ENCODE measurements at regions not wholly inside any gene's neighbourhood (a gene's known extent, or its start where the extent isn't known, plus 50 kb on each side); places are given as distances from the start of the nearest gene placed in this dataset.

- TF ChIP-seq CTCF (conservative IDR thresholded peaks at IDR 0.05 in 1 of 2, IDR thresholded peaks at IDR 0.05 in 1 of 2; ENCODE audit: low read depth in 1 of 2, low read length in 2 of 2) = no peak
- TF ChIP-seq EZH2 (IDR thresholded peaks at IDR 0.05; ENCODE audit: low read length, missing control alignments) = no peak
Observed at GRCh38 chr13:83995930-83996329, 113.7 kb upstream of the SLITRK1 start.
